T-helper 22 cell (primary cell): ENCODE measurements at regions not wholly inside any gene's neighbourhood (a gene's known extent, or its start where the extent isn't known, plus 50 kb on each side); places are given as distances from the start of the nearest gene placed in this dataset.
"Not testable (repeated sequence)": the region's sequence is repeated elsewhere in the genome, so short reads cannot be mapped to it uniquely, and the experiment has no call there.

Source experiments
- DNase-seq: peaks from one replicate; pipeline ENCODE4 v3.0.0-alpha.2; 2020; ENCODE audit warnings: low read depth

DNA sequence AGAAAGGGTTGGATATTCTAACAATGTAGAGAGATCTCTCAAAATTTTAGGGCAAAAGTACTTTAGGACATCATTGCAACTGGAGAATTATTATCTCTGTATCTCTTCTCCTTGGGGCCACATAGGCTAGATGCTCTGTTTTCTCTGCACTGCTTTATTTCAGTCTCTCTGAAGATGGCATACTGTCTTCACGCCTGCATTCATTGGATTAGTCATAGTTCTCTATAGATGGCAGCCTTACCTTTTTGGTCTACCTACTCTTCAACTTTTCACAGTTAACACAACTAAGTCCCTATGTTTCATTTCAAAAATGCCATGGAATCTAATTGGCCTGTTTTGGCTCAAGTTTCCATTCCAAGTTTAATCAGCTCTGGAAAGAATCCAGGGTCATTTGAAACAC is 1623.3 kb upstream of the B3GALT2 start:
- DNase-seq: no peak

DNA sequence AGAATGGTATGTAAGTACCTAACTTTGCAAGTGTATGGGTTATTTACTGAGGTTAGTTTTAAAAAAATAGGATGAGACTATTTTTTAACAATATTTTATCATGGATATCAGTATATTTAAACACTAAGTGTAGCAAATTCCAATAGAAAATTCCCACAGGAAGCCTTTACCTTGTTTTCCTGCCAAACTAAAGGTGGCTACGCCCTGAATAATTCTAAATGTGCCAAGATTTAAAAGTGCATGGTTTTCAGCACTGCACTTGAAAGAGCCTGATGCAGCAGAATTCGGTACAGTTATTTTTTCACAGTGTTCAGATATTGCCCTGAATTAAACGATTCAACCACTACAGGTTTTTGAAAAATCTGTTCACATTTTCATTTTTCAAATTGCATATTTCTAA is 1622.8 kb upstream of the B3GALT2 start:
- no peak for DNase-seq

DNA sequence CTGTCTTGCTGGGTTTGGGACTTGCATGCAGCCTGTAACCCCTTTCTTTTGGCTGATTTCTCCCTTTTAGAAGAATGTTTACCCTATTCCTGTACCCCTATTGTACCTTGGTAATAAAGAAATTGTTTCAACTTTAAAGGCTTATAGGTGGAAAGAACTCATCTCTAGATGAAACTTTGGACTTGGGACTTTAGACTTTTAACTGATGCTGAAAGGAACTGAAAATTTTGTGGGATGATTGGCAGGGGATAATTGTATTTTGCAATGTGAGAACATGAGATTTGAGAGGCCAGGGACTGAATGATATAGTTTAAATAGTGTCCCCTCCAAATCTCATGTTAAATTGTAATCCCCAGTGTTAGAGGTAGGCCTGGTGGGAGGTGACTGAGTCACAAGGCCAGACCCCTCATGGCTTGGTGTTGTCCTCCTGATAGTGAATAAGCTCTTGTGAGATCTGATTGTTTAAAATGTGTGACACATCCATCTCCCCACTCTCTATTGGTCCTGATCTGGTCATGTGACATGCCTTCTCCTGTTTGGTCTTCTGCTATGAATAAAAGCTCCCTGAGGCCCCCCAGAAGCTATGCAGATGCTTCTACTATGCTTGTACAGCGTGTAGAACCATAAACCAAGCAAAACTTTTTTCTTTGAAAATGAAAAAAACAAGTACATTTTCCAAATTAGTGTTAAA is 1621.3 kb upstream of the B3GALT2 start:
- no peak for DNase-seq

DNA sequence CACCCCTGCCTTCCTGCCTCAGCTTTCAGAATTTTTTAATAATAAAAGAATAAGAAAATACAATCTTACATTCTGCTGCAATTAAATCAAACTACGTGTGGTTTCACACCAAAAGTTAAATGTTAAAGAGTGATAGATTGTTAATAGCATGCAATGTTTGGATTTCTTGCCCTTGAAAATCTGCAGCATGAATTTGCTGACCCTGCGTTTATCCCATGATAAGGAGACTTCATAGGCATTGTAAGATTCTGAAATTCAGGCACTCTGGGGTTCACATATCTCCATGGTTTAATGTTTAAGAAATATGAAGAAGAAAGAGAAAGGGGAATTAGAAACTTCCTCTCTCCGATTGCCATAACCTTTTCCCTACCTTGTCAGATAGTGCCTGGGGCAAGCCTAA is 1616.2 kb upstream of the B3GALT2 start:
- no peak for DNase-seq

DNA sequence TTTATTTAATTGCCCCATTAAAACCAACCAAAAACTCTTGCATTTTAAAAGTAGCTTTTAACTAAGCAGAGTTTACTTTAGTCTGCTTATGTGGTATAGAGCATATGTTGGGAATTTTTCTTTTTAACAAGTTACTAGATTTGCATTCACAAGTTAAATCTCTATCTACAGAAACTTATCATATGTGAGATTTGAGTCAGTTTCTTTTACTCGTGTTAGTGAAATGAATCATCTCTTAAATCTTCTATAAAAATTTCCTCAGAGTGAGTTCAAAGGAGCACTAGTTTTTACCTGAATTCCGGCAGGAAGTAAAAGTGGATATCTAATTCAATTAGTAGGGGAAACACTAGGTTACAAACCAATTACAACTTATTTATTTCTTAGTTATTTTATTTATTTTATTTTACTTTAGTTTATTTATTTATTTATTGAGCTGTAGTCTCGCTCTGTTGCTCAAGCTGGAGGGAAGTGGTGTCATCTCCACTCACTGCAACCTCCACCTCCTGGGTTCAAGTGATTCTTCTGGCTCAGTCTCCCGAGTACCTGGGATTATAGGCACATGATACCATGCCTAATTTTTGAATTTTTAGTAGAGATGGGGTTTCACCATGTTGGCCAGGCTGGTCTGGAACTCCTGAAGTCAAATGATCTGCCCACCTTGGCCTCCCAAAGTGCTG is 1609.6 kb upstream of the B3GALT2 start:
- no peak for DNase-seq

DNA sequence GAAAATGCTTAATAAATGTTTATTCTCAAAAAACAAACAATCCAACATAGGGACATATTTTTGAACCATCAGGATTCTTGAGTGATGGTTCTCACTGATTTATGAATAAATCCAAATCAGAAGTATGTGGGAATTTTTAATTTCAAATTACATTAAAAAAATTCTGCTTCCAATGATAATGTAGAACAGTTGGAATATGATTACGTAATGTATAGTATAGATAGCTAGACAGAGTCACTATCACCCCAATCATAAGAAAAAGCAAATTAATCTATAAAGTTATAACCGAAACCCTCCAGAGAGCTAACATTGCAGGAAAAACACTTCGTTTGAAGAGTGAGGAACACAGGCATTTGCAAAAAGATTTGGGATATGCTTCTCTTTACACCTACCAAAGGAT is 1600.6 kb upstream of the B3GALT2 start:
- DNase-seq: no peak

DNA sequence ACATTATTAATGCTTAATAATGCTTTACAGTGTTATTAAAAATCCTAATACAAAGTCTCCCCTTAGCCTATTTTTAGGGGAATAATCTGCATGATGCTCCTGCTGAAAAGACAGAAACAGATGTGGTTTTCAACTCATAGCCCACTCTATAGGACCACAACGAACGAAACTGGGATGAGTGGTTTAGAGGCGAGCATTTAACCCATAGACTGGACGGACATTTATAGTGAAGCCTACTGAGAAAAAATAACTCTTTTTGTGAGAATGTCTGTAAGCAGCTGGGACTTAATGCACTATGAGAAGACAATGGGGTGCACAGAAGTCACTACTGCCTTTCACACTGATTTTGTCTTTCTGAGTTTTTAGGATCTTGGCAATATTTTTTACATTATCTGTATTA is 1599.6 kb upstream of the B3GALT2 start:
- DNase-seq: no peak

DNA sequence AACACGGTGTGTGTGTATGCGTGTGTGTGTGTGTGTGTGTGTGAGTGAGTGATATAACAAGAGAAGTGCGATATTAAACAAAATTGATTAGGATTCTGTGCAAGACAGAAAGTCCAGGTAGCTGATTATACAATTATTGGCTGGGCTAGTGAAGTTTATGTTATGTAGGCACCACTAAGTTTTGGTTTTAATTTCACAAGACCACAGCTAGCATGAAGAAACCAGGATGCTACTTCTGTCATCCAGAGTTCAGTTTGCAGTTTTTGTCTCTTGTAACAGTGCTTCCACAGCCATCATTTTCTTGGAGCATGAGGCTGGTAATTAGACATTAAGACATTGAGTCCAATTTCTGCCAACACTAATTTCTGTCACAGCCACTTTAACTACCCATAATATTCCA is 1590.2 kb upstream of the B3GALT2 start:
- DNase-seq: no peak

DNA sequence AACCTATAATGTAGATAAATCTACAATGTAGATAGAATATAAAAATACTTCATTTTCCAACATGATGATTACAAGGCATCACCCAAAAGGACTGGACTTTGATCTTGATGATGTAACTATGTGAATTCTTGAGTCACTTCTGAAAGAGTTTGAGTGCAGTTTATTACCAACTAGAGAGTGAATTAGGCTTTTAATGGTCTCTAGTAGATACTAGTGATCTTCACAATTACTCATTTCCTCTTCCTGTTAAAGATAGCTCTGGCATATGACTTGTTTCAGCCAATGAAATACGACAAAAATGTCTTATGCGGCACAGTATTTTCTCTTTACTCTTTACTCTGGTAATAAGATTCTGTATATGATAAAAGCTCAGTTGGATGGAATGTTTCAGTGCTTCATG is 1588.1 kb upstream of the B3GALT2 start:
- DNase-seq: no peak

DNA sequence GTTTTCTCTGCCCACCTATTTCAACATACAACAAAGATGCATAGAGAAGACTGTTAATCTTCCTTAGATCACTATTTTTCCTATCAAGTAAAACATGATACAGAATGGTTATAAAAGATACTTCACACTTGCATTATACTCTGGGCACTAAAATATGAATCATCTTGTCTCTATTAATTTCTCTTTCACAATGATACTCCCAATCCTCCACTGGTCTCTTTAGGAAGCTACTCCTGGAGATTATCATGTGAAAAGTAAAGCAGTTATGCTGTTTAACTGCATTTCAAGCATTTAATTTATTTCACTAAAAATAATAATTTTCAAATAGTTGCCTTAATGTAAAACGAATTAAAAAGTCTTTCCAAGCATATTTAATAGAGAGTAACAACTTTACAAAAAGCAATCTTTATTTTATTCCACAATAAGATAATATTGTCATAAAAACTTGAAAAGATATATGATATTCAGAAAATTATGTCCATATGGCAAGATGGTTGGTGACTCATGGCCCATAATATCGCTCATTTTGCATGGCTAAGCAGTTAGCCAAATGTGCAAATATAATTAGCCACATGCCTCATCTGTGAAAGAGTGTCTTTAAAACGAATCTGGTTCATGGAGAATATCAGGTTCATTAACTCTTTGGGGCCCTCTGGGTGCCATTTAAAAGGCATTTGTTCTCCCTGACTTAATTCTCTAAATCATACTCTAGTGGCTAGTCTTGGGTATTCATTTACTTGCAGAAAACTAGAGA is 1569.0 kb upstream of the B3GALT2 start:
- no peak for DNase-seq

DNA sequence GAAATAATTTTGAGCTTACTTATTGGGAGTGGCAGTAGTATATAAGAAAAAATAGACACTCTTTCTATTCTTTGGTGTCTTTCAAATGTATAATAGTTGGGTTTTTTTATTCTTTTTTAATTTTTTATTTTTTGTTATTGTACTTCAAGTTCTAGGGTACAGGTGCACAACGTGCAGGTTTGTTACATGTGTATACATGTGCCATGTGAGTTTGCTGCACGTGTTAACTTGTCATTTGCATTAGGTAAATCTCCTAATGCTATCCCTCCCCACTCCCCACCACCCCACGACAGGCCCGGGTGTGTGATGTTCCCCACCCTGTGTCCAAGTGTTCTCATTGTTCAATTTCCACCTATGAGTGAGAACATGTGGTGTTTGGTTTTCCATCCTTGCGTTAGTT is 1552.4 kb upstream of the B3GALT2 start:
- DNase-seq: not testable (repeated sequence)

DNA sequence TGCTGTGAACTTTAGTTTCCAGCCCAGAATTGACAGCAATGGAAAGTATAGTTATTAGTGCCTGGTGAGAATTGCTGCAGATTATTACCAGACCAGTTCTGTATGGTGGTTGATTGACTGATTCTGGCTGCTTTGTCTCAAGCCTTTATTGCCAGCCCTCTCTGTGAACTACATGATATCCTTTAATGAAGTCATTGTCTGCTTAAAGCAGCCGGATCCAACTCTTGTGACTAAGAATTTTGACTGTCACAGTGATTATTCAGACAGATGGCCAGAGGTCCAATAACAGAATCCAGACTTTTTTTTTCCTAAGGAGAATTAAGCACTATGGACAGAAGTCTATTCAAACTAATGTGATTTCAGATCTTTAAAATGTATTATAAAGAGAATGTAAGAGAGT is 1548.6 kb upstream of the B3GALT2 start:
- no peak for DNase-seq

DNA sequence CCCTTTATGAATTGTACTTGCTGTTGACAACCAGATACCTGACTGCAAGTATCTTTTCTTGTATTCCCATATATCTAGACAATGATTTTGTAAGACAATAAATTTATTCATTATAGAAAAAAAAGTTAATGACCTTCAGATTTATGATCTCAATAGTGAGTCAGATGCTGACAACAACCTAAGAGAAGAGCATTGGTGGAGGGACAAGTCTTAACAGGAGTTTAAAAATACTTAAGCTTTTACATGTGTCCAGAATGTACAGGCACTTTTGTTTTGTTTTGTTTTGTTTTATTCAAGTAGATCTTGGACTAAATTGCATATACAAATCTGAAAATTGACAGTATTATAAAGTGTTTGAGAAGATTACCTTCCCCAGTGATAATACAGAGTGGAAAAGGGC is 1544.6 kb upstream of the B3GALT2 start:
- DNase-seq: no peak

DNA sequence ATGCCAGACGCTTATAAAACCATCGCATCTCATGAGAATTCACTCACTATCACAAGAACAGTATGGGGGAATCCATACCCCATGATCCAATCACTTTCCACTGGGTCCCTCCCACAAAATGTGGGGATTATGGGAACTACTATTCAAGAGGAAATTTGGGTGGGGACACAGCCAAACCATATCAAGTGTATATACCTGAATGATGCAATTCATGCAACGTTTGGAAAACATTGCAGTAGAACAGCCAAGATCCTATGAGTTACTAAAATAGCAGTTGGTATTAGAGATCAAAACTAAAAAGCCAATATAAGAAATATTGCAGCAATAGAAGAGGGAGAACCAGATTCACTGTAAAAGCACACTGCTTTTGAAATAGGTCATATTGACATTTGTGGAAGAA is 1543.9 kb upstream of the B3GALT2 start:
- no peak for DNase-seq

DNA sequence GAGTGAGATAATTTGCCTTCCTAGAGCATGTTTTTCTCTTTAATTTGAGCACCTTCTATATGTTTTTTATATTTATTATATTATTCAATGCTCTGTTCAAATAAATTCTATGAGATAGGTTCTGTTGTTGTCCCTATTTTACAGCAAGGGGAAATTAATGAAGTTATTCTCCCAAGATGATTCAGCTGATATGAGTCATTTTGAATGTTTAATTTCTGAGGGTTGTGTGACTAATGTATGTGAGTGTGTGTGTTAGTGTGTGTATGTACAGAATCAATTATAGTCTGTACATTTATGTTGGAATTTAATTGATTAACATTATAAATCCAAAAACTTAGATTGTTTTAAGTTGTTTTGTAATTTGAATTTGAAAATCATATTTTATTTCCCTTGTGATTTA is 1536.7 kb upstream of the B3GALT2 start:
- no peak for DNase-seq

DNA sequence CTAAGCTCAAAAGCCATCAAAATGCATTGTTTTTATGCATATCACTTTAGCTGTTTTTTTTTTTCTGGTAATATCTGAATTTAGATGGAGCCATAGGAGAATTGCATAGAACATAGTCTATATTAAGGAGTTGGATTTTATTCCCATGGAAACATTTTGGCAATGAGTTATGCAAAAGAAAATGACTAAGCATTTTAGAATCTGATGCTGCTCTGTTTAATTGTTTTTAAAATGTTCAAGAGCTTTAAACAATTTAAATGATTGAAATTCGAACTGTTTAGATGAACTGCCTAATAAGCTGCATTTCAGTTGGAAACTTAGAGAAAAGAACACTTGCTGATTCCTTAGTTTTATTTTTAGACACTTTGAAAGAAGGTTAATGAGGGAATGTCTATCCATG is 1531.5 kb upstream of the B3GALT2 start:
- no peak for DNase-seq

DNA sequence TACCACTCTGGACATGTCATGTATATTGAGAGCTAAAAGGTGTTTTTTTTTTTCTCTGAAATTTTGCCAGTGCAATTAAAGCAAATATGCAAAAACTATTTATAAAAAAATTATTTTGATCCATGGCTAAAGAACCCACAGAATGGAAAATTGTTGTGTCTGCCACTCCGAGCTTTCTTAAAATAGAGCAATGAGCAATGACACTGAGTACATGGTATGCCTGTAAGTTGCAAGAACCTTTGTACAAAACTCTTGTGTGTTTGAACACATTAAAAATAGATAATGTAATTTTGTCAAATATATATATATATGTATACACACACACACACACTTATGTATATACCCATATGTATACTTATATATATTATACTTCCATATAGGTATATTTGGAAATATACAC is 1530.9 kb upstream of the B3GALT2 start:
- no peak for DNase-seq

DNA sequence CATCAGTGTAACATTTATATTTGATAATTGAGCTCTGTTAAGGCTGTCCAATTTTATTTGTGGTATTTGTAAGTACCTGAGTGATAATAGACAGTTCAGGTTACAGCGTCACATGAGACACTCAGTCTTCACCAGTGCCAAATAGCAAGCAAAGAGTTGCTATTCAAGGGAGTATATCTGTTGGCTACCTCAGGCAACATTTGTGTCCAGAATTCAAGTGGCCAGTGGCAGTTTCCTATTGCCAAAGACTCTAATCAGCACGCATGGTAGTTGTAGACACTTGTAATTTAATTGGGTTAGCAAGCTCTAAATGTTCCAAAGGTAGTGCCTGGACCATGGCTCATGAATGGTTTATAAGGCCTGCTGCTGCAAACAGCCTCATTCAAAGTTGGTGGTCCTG is 1524.3 kb upstream of the B3GALT2 start:
- no peak for DNase-seq

DNA sequence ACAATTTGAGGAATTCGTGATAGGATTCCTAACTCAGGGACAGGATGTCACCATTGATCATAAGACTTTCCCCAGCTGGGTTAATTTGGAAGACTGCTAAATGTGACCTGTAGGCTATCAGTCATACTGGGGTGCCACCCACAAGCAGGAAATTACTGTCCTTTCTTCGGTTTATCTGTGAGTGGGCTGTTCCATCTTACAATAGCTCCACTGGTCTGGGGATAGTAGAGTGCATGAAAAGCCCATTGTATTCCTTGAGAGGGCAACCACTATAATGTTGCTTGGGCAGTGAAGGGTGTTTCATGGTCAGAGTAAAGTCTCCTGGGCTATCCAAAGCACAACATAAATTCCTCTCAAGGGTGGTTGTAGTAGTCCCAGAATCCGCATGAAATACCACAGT is 1523.0 kb upstream of the B3GALT2 start:
- DNase-seq: no peak

DNA sequence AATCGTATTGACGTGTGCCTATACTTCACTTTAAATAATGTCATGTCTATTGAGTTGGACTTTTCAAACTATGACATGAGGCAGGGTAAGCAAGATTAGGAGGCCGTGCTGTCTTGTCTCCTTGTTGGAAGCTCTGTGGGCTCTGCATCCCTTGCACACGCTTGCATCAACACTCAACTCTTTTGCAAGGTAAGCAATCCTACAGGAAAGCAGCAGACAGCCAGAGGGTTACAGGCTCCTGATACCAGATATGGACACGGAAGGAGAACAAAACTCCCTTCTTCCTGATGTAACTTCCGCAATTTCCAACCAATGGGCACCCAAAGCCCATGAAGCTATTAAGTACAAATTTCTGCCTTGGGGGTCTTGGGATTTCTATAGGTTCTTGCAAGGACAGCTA is 1520.7 kb upstream of the B3GALT2 start:
- no peak for DNase-seq

DNA sequence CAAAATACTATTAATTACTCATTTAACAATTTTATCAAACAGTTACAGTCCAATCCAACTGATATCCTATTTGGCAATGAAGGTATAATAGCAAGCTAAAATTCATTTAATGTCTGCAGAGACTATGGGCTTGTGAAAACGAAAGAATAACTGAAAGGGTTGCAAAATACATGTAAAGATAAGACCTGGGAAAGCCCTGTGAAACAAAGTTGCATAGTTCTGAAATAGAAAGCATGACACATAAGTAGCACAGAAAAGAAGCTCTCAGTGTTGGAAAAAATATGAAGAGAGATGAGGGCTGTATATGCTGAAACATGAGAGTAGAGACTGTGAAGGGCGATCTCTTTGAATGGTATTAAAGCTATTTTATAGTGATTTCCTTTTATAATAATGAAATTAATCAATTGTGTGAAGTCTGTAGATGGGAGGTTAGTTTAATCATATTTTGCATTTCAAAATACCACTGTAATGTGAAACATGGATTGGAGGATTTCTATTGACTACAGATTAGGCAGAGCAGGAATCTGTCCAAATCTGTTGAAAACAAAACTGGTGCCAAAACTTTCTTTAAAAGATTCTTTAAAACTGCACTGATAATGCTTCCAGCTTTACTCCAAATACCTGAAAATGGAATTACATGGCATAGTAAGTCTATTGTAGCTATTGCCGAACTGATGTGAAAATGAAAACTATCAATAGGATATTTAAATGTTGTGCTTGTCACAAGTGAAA is 1518.9 kb upstream of the B3GALT2 start:
- DNase-seq: no peak

DNA sequence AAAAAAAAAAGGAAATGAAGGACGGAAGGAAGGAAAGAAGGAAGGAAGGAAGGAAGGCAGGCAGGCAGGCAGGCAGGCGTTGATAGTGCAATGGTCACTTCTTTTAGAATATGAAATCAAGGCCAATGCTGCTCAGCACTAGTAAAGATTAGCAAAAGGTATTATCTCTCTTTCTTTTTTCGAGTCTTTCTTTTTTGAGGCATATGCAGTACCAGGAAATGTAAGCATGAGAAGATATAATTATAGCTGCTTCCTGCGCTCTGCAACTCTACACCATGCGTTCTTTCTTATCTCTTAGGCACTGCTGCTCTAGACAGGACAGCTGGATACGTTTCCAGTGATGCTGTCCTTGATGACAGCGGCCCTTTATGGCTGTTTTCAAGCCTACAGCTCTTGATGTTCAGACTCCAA is 1512.5 kb upstream of the B3GALT2 start:
- no peak for DNase-seq

DNA sequence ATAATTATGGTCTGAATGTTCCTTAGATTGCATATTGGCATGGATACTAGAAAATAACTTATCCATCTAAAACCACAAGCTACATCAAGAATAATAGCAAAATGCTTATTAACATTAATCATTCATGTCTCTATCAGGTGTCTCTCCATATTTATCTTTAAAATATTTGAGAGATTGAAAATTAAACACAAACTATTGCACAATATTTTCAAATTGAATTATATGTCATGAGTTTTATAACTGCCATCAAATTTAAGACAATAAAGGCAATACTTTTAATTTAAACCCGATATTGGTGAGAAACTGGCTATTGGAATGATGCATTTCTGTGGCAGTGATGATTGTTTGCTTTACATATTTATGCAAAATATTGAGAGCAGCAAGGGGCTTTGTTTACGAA is 1506.8 kb upstream of the B3GALT2 start:
- no peak for DNase-seq
